ENCODE measurements at regions not wholly inside any gene's neighbourhood (a gene's known extent, or its start where the extent isn't known, plus 50 kb on each side); places are given as distances from the start of the nearest gene placed in this dataset.

DNA sequence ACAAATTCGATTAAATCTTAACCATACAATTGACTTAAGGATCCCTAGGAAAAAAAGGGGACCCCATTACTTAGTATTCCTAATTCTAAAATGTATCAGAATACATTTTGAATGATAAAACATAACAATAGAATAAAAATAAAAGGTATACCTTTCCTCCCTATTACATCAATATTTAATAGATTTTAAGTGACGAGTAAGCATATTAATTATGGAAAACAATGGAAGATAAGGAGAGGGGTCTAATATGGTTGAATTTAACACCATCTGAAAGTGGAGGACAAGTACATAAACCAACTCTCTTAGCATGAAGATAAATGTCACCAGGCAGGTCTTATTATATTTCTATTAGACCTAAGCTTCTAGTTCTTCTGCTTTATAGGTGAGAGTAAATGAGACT lies 232.1 kb downstream of the HAO1 start:
- TF ChIP-seq, protein P1, sequence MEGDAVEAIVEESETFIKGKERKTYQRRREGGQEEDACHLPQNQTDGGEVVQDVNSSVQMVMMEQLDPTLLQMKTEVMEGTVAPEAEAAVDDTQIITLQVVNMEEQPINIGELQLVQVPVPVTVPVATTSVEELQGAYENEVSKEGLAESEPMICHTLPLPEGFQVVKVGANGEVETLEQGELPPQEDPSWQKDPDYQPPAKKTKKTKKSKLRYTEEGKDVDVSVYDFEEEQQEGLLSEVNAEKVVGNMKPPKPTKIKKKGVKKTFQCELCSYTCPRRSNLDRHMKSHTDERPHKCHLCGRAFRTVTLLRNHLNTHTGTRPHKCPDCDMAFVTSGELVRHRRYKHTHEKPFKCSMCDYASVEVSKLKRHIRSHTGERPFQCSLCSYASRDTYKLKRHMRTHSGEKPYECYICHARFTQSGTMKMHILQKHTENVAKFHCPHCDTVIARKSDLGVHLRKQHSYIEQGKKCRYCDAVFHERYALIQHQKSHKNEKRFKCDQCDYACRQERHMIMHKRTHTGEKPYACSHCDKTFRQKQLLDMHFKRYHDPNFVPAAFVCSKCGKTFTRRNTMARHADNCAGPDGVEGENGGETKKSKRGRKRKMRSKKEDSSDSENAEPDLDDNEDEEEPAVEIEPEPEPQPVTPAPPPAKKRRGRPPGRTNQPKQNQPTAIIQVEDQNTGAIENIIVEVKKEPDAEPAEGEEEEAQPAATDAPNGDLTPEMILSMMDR (IDR thresholded peaks at IDR 0.05; ENCODE audit: insufficient read depth, low read length, poor library complexity, severe bottlenecking) = no peak
- TF ChIP-seq EZH2phosphoT487 (conservative IDR thresholded peaks at IDR 0.05; ENCODE audit: low read length) = no peak
